IMR-90 (cell line): ENCODE measurements at regions not wholly inside any gene's neighbourhood (a gene's known extent, or its start where the extent isn't known, plus 50 kb on each side); places are given as distances from the start of the nearest gene placed in this dataset.

Experiments
- FOS ChIP-seq: fragments of 150-350 bp; IDR thresholded peaks from 2 replicates; pipeline ENCODE4 v1.6.1; 2016; ENCODE audit warnings: low read depth, low read length
- MXI1 ChIP-seq: IDR thresholded peaks from 2 replicates; pipeline ENCODE4 v1.6.1; 2012; ENCODE audit warnings: low read depth, mild to moderate bottlenecking, low read length, moderate library complexity, borderline replicate concordance
- RFX5 ChIP-seq: IDR thresholded peaks from 2 replicates; pipeline ENCODE4 v1.8.0; 2012; ENCODE audit warnings: low read depth, mild to moderate bottlenecking, low read length, moderate library complexity
- TF ChIP-seq, protein P1 (sequence below): conservative IDR thresholded peaks from 2 replicates; pipeline ENCODE4 v1.5.1; 2012; ENCODE audit warnings: mild to moderate bottlenecking, low read depth, low read length, improper control_type of control experiment

DNA sequence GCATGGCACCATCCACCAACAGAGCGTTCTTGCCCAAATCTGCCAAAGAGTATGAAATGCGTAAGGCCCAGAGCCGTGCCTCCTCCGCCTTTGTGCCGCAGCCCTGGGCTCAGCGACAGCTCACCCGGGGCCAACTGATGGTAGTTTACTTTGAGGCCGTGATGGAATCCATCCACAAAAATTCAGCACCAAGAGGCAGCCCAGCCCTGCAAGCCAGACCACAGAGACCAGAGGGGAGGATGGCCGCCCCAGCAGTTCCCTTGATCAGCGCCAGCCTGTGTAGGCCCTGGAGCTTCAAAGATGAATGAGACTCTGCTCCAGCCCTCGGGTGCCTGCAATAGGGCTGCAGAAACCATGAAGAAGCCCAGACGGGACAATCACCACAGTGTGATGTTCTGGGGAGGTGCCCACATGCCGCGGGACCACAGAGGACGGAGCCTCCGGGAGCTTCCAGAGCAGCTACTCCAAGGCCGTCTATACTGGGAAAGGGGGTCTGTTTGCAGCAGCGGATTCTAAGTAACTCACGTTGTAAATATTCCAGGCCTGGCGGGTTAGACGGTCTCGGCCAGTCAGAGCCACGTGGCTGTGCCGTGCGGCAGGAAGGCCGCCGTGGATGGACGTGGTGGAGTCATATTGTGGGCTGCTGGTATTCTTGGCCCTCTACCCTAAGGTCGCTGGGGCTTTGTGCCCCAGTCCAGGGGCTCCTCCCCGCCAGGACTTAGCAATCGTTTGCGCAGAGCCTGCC is 80.3 kb downstream of the RBFOX3 start (continued):
- TF ChIP-seq, protein P1, sequence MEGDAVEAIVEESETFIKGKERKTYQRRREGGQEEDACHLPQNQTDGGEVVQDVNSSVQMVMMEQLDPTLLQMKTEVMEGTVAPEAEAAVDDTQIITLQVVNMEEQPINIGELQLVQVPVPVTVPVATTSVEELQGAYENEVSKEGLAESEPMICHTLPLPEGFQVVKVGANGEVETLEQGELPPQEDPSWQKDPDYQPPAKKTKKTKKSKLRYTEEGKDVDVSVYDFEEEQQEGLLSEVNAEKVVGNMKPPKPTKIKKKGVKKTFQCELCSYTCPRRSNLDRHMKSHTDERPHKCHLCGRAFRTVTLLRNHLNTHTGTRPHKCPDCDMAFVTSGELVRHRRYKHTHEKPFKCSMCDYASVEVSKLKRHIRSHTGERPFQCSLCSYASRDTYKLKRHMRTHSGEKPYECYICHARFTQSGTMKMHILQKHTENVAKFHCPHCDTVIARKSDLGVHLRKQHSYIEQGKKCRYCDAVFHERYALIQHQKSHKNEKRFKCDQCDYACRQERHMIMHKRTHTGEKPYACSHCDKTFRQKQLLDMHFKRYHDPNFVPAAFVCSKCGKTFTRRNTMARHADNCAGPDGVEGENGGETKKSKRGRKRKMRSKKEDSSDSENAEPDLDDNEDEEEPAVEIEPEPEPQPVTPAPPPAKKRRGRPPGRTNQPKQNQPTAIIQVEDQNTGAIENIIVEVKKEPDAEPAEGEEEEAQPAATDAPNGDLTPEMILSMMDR: no peak
- TF ChIP-seq FOS: no peak
- no peak for TF ChIP-seq MXI1
- no peak for TF ChIP-seq RFX5
